HUES6 (cell line): ENCODE measurements at regions not wholly inside any gene's neighbourhood (a gene's known extent, or its start where the extent isn't known, plus 50 kb on each side); places are given as distances from the start of the nearest gene placed in this dataset.

ENCODE experiments used
- H3K27ac ChIP-seq: 2 replicates; pipeline ENCODE4 v1.7.0; 2013; ENCODE audit warnings: low read depth, mild to moderate bottlenecking, low read length, inconsistent platforms
- H3K27me3 ChIP-seq: 2 replicates; pipeline ENCODE4 v1.6.1; 2013; ENCODE audit warnings: low read length; ENCODE audit not compliant: control insufficient read depth, insufficient read depth
- H3K36me3 ChIP-seq: 2 replicates; pipeline ENCODE4 v1.6.1; 2013; ENCODE audit warnings: low read length; ENCODE audit not compliant: control insufficient read depth, insufficient read depth
- H3K4me1 ChIP-seq: 2 replicates; pipeline ENCODE4 v1.6.1; 2013; ENCODE audit warnings: low read length; ENCODE audit not compliant: control insufficient read depth, insufficient read depth
- H3K4me3 ChIP-seq: 2 replicates; pipeline ENCODE4 v1.5.1; 2013; ENCODE audit warnings: low read depth, low read length
- H3K9ac ChIP-seq: one replicate; pipeline ENCODE4 v1.6.1; 2013; ENCODE audit warnings: mild to moderate bottlenecking, low read length
- H3K9me3 ChIP-seq: 2 replicates; pipeline ENCODE4 v1.6.1; 2013; ENCODE audit warnings: low read depth, low read length; ENCODE audit not compliant: control insufficient read depth, insufficient read depth

- no peaks in the 10 kb centered on the region; the same call in 1 of the 2 replicates for H3K27me3 ChIP-seq
- no peaks in the 10 kb centered on the region for H3K9me3 ChIP-seq
- H3K36me3 ChIP-seq, result no peaks in the 10 kb centered on the region
- no peak overlapping the region for H3K4me3 ChIP-seq
- H3K4me1 ChIP-seq, result no peaks in the 10 kb centered on the region
- no peak overlapping the region for H3K27ac ChIP-seq
- no peak overlapping the region for H3K9ac ChIP-seq
Observed at GRCh38 chrX:147322496-147322895, 508.0 kb upstream of the CXorf51A start.

- Histone ChIP-seq H3K27me3 (no peaks in the 10 kb centered on the region; the same call in 1 of the 2 replicates), H3K4me3 (no peak overlapping the region), H3K9ac (no peak overlapping the region), H3K27ac (no peak overlapping the region), H3K9me3 (0 out of 2 replicates have a peak, but pooled peaks cover 3% of the 10 kb centered on the region), H3K36me3 (no peaks in the 10 kb centered on the region), H3K4me1 (no peaks in the 10 kb centered on the region)
Observed at GRCh38 chrX:147315483-147315882, 500.9 kb upstream of the CXorf51A start.
